Cardiac fibroblast (primary cell): ENCODE measurements at regions not wholly inside any gene's neighbourhood (a gene's known extent, or its start where the extent isn't known, plus 50 kb on each side); places are given as distances from the start of the nearest gene placed in this dataset.
"Not testable (repeated sequence)": the region's sequence is repeated elsewhere in the genome, so short reads cannot be mapped to it uniquely, and the experiment has no call there.

Experiments
- DNase-seq, 2 donors: peaks; one replicate each; pipeline versions ENCODE4 v3.0.0 to v3.0.0-alpha.2; 2010; ENCODE audit warnings: low read depth in 2 of 2
- H3K4me3 ChIP-seq, 2 donors: replicated peaks in 1 of 2; 1 replicate in 1 of 2; 2 replicates in 1 of 2; pipeline ENCODE4 v1.5.1; 2011; ENCODE audit warnings: low read depth in 2 of 2, low read length in 2 of 2, mild to moderate bottlenecking in 2 of 2, moderate library complexity in 1 of 2

DNA sequence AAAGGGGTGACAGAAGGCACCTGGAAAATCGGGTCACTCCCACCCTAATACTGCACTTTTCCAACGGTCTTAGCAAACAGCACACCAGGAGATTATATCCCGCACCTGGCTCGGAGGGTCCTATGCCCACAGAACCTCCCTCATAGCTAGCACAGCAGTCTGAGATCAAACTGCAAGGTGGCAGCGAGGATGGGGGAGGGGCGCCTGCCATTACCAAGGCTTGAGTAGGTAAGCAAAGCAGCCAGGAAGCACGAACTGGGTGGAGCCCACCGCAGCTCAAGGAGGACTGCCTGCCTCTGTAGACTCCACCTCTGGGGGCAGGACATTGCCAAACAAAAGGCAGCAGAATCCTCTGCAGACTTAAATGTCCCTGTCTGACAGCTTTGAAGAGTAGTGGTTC, 101.8 kb downstream of the TBX20 start:
- not testable (repeated sequence) for DNase-seq, H3K4me3 ChIP-seq

DNA sequence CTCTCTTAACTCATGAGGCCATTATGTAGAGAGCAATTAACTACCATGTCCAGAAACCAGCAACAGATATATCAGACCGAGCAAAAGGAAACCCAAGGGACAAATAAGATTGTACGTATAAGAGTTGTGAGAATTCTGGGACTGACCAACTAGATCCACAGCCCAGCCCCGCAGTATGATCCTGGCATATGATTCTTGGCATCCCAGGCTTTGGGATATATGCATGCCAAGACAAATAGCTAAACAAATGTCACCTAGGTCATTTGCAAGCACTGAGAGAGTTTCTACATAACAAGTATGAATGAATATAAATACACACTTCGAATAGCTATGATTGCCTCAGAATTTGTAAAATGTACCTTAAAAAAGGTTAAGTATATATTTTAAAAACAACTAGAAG, 105.9 kb downstream of the TBX20 start:
- H3K4me3 ChIP-seq, result not testable (repeated sequence)
- DNase-seq, result peak; percentile 1 to 11

DNA sequence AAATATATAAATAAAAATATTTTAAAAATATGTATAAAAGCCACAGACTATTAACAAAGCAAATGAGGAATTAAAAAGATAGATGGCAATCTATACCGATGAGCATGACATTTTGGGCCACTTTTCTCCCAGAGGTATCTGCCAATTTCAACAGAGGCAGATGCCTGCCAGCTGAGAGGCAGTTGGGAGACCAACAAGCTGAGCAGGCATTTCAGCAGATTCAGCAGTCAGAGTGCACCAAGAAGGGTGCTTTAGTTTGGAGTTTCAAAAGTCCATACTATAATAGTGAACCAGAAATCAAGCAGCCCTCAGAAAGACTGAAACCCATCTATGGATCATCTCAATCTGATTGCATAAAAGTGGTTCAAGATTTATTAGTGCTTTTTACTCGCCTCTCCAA, 104.8 kb upstream of the DPY19L1 start:
- not testable (repeated sequence) for H3K4me3 ChIP-seq, DNase-seq

DNA sequence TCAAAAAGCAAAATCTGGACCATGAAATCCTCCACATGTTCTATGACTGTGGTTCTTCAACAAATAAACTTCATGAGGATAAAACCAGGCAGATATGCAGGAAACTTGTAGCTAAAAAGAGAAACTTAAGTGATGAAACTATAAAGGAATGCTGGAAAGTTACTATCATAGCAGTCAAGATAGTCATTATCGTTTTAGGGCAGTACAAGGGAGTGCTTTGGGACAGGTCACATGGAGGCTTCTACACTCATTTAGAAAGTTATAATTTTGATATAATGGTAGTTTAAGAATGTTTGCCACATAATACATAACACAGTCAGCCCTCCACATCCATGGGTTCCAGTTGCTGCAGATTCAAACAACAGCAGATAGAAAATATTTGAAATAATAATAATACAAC, 102.0 kb upstream of the DPY19L1 start:
- H3K4me3 ChIP-seq, DNase-seq: not testable (repeated sequence)

DNA sequence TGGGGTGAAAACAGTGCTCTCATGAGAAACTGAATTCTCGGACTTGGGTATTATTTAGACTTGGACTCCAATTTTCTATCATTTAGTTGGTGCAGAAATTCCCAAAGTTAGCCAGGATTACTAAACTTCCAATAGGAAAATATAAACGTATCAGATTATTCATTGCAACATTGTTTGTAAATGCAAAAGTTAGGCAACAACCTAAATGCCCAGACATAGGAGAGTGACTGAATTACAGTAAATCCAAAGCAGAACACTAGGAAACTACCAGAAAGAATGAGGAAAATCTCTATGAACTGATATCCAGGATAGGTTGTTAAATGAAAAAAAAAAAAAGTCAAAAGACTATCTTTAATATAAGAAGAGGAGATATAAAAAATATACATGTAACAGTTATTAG, 96.2 kb upstream of the DPY19L1 start:
- DNase-seq, H3K4me3 ChIP-seq: not testable (repeated sequence)

DNA sequence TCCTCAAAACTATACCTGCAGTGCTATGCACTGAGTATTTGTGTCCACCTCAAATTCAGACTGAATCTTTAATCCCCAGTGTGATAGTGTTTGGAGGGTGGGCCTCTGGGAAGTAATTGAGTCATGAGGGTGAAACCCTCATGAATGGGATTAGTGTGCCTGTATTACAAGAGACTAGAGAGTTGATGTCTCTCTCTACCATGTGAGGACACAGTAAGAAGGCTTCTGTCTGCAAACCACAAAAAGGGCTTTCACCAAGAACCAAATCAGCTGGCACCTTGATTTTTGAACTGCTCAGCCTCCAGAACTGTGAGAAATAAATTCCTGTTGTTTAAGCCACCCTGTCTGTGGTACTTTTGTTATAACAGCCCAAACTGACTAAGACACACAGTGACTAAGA, 95.7 kb upstream of the DPY19L1 start:
- not testable (repeated sequence) for H3K4me3 ChIP-seq, DNase-seq

DNA sequence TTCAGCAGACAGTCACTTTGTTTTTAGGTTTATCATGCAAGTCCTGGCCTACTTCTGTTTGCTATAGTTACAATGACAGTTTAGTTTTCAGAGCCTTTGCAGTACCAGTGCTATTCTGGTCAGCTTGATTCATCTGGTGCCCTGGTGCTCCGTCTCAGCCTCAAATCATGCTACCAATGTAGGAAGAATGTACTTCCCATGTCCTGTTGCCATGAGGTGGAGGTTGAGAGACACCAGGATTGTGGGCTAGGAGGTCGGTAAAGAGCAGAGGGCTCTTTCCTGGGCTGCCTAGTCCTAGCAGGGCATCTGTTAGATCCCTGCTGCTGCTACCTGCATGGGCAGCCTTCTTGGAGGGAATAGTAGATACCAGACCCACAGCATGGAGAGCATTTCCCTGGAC, 91.4 kb upstream of the DPY19L1 start:
- H3K4me3 ChIP-seq, DNase-seq: not testable (repeated sequence)

DNA sequence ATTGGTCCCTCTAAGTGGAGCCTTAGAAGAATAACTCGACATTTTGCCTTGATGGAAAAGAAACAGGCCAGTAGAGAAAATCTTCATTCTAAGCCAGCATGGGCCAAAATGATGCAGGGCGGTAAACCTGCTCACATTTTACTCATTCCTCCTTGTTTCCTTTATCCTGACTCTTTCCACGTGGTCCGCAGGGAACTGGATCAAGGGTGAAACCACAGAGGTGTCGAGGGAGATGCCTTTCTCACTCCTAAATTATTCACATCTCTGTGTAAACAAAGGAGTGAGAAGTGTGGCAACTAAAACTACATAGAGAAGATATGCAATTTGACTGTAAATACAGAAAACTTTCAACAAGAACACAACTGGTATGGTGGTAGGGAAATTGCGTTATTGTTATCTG, 81.2 kb upstream of the DPY19L1 start:
- DNase-seq, result peak; percentile 34 to 37

DNA sequence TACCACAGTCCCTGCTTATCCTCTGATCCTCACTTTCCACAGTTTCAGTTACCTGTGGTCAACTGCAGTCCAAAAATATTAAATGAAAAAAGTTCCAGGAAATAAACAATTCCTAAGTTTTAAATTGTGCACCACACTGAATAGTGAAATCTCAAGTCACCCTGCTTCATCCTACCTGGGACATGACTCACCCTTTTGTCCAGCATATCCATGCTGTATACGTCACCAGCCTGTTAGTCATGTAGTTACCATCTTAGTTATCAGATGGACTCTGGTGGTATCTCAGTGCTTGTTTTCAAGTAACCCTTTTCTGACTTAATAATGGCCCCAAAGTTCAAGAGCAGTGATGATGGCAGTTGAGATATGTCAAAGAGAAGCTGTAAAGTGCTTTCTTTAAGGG, 69.4 kb upstream of the DPY19L1 start:
- H3K4me3 ChIP-seq, result not testable (repeated sequence)
- peak; percentile 22 to 60 for DNase-seq

More for the DNA sequence above, 81.2 kb upstream of the DPY19L1 start:
- not testable (repeated sequence) for H3K4me3 ChIP-seq

DNA sequence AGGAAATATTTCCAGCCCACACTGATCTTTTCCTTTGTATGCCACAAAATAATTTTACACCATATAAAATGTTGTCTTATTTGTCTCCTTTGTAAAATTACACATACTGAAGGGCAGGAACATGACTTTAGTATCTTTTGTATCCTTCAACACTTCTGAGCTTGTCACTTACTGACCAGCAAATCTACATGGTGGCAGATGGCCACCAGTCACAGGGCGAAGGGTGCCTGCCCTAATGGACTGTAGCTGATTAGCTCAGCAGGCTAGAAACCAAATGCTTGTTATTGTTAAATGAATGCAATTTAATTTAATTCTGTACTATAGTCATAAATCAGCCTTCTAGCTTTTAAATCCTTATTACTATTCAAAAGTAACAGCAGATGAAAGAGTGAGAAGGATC, 68.2 kb upstream of the DPY19L1 start:
- not testable (repeated sequence) for DNase-seq, H3K4me3 ChIP-seq

DNA sequence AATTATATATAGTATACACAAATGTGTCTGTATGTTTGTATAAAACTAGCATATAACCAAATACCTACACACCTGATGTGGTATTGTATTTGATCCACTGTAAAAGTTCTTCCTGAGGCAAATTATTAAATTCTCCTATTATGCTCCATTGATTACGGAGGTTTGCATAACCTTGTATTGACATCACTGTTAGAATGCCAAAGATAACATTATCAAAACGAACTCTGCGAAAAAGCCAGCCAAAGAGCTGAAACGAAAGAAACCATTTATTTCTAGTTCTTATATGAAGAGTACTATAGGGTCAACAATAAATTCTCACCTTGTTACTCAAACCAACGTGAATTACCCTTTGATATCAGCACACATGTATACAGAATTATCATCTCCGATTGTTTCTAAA, 65.6 kb upstream of the DPY19L1 start:
- not testable (repeated sequence) for H3K4me3 ChIP-seq, DNase-seq

DNA sequence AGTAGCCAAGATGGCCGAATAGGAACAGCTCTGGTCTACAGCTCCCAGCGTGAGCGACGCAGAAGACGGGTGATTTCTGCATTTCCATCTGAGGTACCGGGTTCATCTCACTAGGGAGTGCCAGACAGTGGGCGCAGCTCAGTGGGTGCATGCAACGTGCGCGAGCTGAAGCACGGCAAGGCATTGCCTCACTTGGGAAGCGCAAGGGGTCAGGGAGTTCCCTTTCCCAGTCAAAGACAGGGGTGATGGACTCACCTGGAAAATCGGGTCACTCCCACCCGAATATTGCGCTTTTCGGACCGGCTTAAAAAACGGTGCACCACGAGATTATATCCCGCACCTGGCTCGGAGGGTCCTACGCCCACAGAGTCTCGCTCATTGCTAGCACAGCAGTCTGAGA, 55.7 kb upstream of the DPY19L1 start:
- not testable (repeated sequence) for H3K4me3 ChIP-seq, DNase-seq
